ENCODE measurements at regions not wholly inside any gene's neighbourhood (a gene's known extent, or its start where the extent isn't known, plus 50 kb on each side); places are given as distances from the start of the nearest gene placed in this dataset.
A peak's percentile ranks its signal among the peaks of the same experiment; 100 is the strongest.
"Not testable (repeated sequence)": the region's sequence is repeated elsewhere in the genome, so short reads cannot be mapped to it uniquely, and the experiment has no call there.

DNA sequence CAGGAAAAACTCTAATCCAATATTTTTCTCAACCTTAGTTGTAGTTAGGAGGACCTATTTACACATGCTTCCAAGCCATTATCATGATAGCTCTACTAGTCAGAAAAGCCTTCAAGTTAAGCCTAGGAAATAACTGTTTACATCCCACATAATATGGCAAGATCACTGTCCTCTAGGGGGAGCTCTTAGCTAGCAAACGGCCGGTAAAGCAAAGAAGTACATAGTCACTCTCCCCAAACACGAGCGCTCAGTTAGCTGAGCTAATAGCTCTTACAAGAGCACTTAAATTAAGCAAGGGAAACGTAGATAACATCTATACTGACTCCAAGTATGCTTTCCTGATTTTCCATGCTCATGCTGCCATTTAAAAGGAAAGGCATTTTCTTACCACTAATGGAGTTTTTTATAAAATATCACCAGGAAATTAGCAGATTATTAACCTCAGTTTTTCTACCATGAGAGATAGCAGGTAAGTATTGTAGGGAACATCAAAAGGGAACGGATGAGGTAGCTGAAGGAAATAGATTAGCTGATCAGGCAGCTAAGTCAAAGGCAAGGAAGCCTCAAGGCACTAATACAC is 100.6 kb upstream of the PABPC3 start:
- peak in 1 of 2 donors; percentile 9 for DNase-seq (ENCODE audit: low read depth in 2 of 2)

- DNase-seq (ENCODE audit: low read depth in 2 of 2) = no peak
These were observed 98.5 kb upstream of the PABPC3 start for GRCh38 chr13:24997367-24997967.

DNA sequence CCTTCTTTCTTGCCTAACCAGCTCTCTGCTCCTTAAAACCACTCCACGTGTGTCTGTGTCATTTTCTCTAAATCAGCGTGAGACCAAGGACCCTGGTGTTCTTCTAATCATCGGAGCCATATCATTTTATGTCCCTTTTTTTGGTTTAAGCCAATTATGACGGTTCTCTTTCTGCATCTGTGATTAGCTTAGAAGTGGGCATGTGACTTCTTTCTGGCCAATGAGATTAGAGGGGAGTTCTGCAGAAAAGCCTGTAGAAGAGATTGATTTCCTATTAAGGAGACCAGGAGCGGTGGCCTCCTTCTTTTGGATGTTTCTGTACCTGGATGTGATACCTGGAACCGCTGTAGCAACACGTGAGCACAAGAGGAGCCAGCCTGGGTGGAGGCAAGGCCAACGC is 97.5 kb upstream of the PABPC3 start:
- no peak for DNase-seq (ENCODE audit: low read depth in 2 of 2)

DNA sequence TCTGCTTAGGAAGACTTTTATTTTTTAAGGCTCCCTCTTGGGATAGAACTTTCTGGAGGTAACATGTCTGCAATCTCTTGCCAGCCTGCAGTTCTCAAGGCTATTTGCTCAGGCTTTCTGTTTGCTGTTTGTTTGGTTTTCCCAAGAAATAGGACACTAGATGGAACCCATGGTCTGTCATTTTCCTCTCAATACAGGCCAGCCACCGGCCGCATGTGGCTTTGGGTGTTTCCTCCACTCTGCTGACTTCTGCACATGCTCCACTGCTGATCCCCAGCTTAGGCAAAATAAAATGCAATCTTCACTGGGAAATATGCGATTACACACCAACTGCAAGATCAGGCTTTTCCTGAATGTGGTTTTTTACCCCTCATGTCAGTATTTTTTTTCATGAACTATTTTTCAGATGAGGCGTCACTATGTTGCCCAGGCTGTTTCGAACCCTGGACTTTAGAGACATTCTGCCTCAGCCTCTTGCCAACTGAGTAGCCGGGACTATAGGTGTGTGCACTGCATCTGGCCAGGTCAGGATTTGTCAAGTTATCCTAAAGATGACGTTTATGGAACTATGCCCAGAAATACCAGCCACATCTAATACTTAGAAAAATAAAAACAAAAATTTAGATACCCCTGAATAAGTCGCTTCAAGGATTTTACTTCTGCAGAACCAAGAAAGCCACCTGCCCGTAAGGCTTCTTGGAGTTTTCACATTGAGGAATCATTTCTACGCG is 94.3 kb upstream of the PABPC3 start:
- DNase-seq (ENCODE audit: low read depth in 2 of 2) = no peak

GRCh38 chr13:25002311-25002710 is 93.6 kb upstream of the PABPC3 start:
- not testable (repeated sequence) for DNase-seq (ENCODE audit: low read depth in 2 of 2)

- DNase-seq (ENCODE audit: low read depth in 2 of 2) = not testable (repeated sequence)
These were observed 91.4 kb upstream of the PABPC3 start for GRCh38 chr13:25004489-25004888.

- DNase-seq (ENCODE audit: low read depth in 2 of 2) = not testable (repeated sequence)
These were observed 90.9 kb upstream of the PABPC3 start for GRCh38 chr13:25005050-25005497.

DNA sequence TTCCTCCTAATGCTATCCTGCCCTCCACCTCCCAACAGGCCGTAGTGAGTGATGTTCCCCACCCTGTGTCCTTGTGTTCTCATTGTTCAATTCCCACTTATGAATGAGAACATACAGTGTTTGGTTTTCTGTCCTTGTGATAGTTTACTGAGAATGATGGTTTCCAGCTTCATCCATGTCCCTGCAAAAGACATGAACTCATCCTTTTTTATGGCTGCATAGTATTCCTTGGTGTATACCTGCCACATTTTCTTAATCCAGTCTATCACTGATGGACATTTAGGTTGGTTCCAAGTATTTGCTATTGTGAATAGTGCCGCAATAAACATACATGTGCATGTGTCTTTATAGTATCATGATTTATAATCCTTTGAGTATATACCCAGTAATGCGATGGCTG is 88.5 kb upstream of the PABPC3 start:
- DNase-seq (ENCODE audit: low read depth in 2 of 2) = not testable (repeated sequence)

GRCh38 chr13:25014398-25014973 is 81.5 kb upstream of the PABPC3 start:
- not testable (repeated sequence) for DNase-seq (ENCODE audit: low read depth in 2 of 2)

GRCh38 chr13:25017176-25017575 is 78.8 kb upstream of the PABPC3 start:
- DNase-seq (ENCODE audit: low read depth in 2 of 2) = not testable (repeated sequence)

DNA sequence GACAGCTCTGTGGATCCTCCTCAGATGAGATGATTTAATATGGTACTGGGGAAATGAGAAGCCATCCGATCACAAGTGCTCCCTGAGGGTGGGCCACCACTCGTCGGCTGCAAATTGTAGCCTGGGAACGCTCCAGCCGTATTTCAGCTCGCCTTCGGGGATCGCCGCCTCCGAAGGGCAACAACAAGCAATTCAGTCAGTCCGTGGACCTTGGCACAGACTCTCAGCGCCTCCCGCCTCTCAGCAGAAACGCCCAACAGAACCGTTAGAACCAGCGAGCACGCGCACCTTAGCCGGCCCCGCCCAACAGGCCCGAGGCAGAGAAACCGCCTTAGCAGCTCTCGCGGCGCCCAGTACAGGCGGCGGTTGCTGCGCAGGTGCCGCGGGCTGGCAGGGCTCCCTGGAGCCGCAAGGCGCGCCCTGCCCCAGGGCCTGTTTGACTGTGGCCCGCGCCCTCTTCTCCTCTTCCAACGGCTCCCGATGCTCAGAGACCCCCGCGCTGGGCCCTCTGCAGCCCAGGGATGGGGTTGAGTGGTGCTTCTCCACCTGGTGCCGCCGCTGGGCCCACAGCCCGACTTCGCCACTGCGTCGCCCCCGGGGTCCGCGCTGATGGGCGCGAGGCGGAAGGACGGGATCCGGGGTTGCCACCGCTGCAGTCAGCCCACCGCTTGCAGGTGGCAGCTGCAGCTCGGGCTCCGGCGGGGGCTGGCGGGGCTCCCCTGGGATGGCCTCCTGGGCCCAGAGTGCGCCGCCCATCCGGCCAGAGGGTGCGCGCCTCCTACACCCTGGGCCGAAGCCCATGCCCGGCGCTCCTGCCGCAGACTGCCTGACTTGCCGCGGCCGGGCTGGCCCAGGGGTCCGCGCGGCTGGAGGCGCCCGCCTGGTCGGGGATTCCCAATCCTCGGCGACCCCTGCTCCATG is 77.9 kb upstream of the PABPC3 start:
- peak in 1 of 2 donors; percentile 16 for DNase-seq (ENCODE audit: low read depth in 2 of 2)

DNA sequence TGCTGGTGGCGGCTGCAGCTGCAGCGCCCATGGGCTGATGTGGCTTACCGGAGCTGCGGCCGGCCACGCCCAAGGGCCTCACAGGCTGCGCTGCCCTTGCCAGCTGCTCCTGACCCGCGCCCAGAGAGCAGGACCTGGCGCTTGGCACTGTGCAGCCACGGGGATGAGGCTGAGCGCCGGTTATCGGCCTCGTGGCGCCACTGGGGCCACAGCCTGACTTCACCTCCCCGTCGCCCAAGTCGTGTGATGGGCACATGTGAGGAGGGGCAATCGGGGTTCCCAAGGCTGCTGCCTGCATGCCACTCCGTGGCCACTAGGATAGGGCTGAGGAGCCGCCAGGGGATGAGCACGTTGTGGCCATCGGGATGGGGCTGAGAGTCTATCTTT is 77.2 kb upstream of the PABPC3 start:
- no peak for DNase-seq (ENCODE audit: low read depth in 2 of 2)

DNA sequence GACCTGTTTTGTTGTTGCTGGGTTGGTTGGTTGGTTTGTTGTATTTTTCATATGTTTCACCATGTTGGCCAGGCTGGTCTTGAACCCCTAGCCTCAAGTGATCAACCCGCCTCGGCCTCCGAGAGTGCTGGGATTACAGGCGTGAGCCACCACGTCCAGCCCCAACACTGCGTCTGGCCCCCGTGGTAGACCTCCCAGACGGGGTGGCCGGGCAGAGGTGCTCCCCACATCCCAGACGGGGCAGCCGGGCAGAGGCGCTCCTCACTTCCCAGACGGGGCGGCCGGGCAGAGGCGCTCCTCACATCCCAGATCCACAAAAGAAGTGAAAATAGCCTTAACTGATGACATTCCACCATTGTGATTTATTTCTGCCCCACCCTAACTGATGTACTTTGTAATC is 76.2 kb upstream of the PABPC3 start:
- not testable (repeated sequence) for DNase-seq (ENCODE audit: low read depth in 2 of 2)

- DNase-seq (ENCODE audit: low read depth in 2 of 2) = no peak
These were observed 71.8 kb upstream of the PABPC3 start for GRCh38 chr13:25024175-25024574.

GRCh38 chr13:25032160-25032559 is 63.8 kb upstream of the PABPC3 start:
- DNase-seq (ENCODE audit: low read depth in 2 of 2) = no peak

GRCh38 chr13:25034173-25034572 is 61.8 kb upstream of the PABPC3 start:
- no peak for DNase-seq (ENCODE audit: low read depth in 2 of 2)

- DNase-seq (ENCODE audit: low read depth in 2 of 2) = no peak
These were observed 58.7 kb upstream of the PABPC3 start for GRCh38 chr13:25037057-25037813.

DNA sequence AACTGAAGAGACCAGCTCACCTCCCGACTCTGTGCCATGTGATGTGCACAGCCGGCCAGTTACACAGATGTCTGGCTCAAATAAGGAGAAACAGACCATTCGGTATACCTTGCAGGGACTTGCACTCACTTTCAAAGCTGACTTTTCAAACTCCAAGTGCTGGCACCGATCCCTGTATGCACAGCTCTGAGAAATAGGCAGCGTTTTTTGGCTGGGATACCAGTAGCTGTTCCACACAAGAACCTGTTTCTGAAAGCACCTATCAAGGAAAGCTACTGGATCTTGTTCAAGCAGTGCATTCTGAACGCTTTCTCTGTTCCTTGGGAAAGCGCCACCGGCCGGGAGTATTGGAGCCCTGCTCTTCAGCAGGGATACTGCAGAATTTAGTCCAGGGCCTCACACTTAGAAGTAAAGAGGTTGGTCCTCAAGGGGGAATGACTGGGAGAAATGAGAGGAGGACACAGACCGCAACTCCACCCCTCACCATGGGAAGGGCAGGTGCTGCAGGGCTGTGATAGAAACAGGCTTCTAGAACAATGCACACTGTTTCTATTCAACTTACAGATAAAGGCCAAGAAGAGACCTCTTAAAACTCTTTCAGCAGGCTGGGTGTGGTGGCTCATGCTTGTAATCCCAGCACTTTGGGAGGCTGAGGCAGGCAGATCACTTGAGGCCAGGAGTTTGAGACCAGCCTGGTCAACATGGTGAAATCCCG is 53.6 kb upstream of the PABPC3 start:
- no peak for DNase-seq (ENCODE audit: low read depth in 2 of 2)

DNA sequence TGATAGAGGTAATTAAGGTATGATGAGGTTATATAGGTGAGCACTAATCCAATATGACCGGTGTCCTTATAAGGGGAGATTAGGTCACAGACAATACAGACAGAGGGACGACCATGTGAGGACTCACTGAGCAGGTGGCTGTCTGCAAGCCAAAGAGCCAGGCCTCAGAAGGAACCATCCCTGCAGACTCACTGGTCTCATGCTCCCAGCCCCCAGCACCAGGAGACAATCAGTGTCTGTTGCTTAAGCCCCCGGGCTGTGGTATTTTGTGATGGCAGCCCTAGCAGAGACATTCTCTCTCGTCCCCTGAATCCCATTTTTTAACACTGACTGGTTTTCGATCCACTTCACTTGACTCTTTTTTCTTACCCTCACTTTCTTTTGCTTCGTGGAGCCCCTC is 51.9 kb upstream of the PABPC3 start:
- DNase-seq (ENCODE audit: low read depth in 2 of 2) = no peak

Measured in stimulated activated CD4-positive, alpha-beta T cell treated with anti-CD3 and anti-CD28 coated beads, Interleukin-1b, Interleukin-23, amount 100 ng/mL, for 1 hour (primary cell).